ENCODE measurements at regions not wholly inside any gene's neighbourhood (a gene's known extent, or its start where the extent isn't known, plus 50 kb on each side); places are given as distances from the start of the nearest gene placed in this dataset.

- no peaks in the 10 kb centered on the region for H3K36me3 ChIP-seq (ENCODE audit: control insufficient read depth, insufficient read depth, low read length)
- no peak for TF ChIP-seq CTCF (IDR thresholded peaks at IDR 0.05; ENCODE audit: insufficient read depth, low read length, poor library complexity, severe bottlenecking)
- DNase-seq (ENCODE audit: extremely low read depth, insufficient read length), result no peak
- H3K27me3 ChIP-seq (replicated peaks; ENCODE audit: control insufficient read depth, insufficient read depth, low read length), result no peaks in the 10 kb centered on the region
- no peak overlapping the region for H3K4me3 ChIP-seq (replicated peaks; ENCODE audit: low read depth, low read length)
Measured at GRCh38 chr2:234272069-234272850, 221.8 kb downstream of the SPP2 start.

DNA sequence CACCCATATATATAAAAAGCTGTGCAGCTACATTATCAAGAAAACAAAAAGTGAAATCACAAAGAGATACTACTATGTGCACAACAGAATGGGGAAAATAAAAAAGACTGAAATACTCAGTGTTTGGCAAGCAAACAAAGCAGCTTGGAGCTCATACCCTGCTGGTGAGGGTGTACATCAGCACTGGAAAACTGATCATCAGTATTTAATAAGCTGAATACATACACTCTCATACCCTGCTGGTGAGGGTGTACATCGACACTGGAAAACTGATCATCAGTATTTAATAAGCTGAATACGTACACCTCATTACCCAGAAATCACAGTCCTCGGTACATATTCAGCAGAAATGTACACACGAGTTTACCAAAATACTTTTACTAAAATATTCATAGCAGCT lies 220.8 kb downstream of the SPP2 start:
- TF ChIP-seq CTCF (IDR thresholded peaks at IDR 0.05; ENCODE audit: insufficient read depth, low read length, poor library complexity, severe bottlenecking), result no peak
- DNase-seq (ENCODE audit: extremely low read depth, insufficient read length), result no peak
- H3K4me3 ChIP-seq (replicated peaks; ENCODE audit: low read depth, low read length), result no peak overlapping the region
- no peaks in the 10 kb centered on the region for H3K36me3 ChIP-seq (ENCODE audit: control insufficient read depth, insufficient read depth, low read length)
- no peaks in the 10 kb centered on the region for H3K27me3 ChIP-seq (replicated peaks; ENCODE audit: control insufficient read depth, insufficient read depth, low read length)

GRCh38 chr2:234269769-234270204 lies 219.3 kb downstream of the SPP2 start:
- H3K27me3 ChIP-seq (replicated peaks; ENCODE audit: control insufficient read depth, insufficient read depth, low read length), result no peaks in the 10 kb centered on the region
- DNase-seq (ENCODE audit: extremely low read depth, insufficient read length), result no peak
- H3K4me3 ChIP-seq (replicated peaks; ENCODE audit: low read depth, low read length), result no peak overlapping the region
- TF ChIP-seq CTCF (IDR thresholded peaks at IDR 0.05; ENCODE audit: insufficient read depth, low read length, poor library complexity, severe bottlenecking), result no peak
- no peaks in the 10 kb centered on the region for H3K36me3 ChIP-seq (ENCODE audit: control insufficient read depth, insufficient read depth, low read length)

DNA sequence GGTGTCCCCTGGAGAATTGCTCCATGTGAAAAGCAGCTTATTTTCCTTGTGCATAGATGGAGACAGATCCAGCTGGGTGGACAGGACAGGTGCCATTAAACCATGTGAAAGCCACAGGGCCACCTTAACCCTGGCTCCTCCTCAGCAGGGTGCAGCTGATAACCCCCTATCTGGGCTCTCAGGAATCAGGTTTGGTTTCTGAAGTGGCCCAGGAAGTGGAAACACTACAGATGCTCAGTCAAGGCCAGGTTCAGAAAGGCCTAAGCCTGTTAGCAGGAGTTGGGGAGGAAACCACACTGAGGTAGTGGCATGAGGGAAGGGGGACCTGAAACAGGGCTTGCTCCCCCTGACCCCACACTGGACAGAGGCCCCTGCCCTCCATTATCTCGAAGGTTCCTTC lies 217.0 kb downstream of the SPP2 start:
- no peak for DNase-seq (ENCODE audit: extremely low read depth, insufficient read length)
- Histone ChIP-seq H3K4me3 (replicated peaks; ENCODE audit: low read depth, low read length) (no peak overlapping the region), H3K36me3 (ENCODE audit: control insufficient read depth, insufficient read depth, low read length) (no peaks in the 10 kb centered on the region), H3K27me3 (replicated peaks; ENCODE audit: control insufficient read depth, insufficient read depth, low read length) (no peaks in the 10 kb centered on the region)
- no peak for TF ChIP-seq CTCF (IDR thresholded peaks at IDR 0.05; ENCODE audit: insufficient read depth, low read length, poor library complexity, severe bottlenecking)

GRCh38 chr2:234266952-234267351 lies 216.4 kb downstream of the SPP2 start:
- DNase-seq (ENCODE audit: extremely low read depth, insufficient read length), result no peak

More at GRCh38 chr2:234266952-234267351, 216.4 kb downstream of the SPP2 start:
- H3K27me3 ChIP-seq (replicated peaks; ENCODE audit: control insufficient read depth, insufficient read depth, low read length), result no peaks in the 10 kb centered on the region
- no peak overlapping the region for H3K4me3 ChIP-seq (replicated peaks; ENCODE audit: low read depth, low read length)
- TF ChIP-seq CTCF (IDR thresholded peaks at IDR 0.05; ENCODE audit: insufficient read depth, low read length, poor library complexity, severe bottlenecking), result no peak
- H3K36me3 ChIP-seq (ENCODE audit: control insufficient read depth, insufficient read depth, low read length), result no peaks in the 10 kb centered on the region
